SK-N-MC (cell line): ENCODE measurements at regions not wholly inside any gene's neighbourhood (a gene's known extent, or its start where the extent isn't known, plus 50 kb on each side); places are given as distances from the start of the nearest gene placed in this dataset.

ENCODE experiments used
- DNase-seq: peaks from one replicate; pipeline ENCODE4 v3.0.0-alpha.2; 2011; ENCODE audit warnings: low read depth, low spot score
- H3K27ac ChIP-seq: fragments of 200-600 bp; sonication (generic); 2 replicates; pipeline ENCODE4 v1.5.1; 2016; ENCODE audit warnings: mixed run types
- H3K36me3 ChIP-seq: fragments of 200-600 bp; sonication (generic); 2 replicates; pipeline ENCODE4 v1.6.1; 2017; ENCODE audit warnings: antibody characterized with exemption, low read length, mixed read lengths; ENCODE audit not compliant: insufficient read depth
- H3K4me3 ChIP-seq: fragments of 200-600 bp; sonication (generic); 2 replicates; pipeline ENCODE4 v1.5.1; 2016
- H3K9ac ChIP-seq: fragments of 200-600 bp; sonication (generic); 2 replicates; pipeline ENCODE4 v1.8.0; 2017; ENCODE audit warnings: mixed run types, mixed read lengths; ENCODE audit not compliant: insufficient read length
- H3K9me3 ChIP-seq: fragments of 200-600 bp; sonication (generic); 2 replicates; pipeline ENCODE4 v1.6.1; 2017; ENCODE audit warnings: low read depth, mild to moderate bottlenecking, antibody characterized with exemption, low read length, moderate library complexity, mixed read lengths
- EZH2 ChIP-seq: fragments of 200-600 bp; sonication (generic); IDR thresholded peaks from one replicate; pipeline ENCODE4 v1.6.1; 2017; ENCODE audit warnings: antibody characterized with exemption
- FOXP2 ChIP-seq: optimal IDR thresholded peaks from 2 replicates; pipeline ENCODE3; 2011; ENCODE audit warnings: mild to moderate bottlenecking, moderate library complexity; ENCODE audit not compliant: insufficient read depth; ENCODE audit errors: extremely low read length, control extremely low read depth
- POLR2AphosphoS5 ChIP-seq: IDR thresholded peaks from 2 replicates; pipeline ENCODE4 v1.6.1; 2012; ENCODE audit warnings: mild to moderate bottlenecking, low read depth, low read length, borderline replicate concordance

DNA sequence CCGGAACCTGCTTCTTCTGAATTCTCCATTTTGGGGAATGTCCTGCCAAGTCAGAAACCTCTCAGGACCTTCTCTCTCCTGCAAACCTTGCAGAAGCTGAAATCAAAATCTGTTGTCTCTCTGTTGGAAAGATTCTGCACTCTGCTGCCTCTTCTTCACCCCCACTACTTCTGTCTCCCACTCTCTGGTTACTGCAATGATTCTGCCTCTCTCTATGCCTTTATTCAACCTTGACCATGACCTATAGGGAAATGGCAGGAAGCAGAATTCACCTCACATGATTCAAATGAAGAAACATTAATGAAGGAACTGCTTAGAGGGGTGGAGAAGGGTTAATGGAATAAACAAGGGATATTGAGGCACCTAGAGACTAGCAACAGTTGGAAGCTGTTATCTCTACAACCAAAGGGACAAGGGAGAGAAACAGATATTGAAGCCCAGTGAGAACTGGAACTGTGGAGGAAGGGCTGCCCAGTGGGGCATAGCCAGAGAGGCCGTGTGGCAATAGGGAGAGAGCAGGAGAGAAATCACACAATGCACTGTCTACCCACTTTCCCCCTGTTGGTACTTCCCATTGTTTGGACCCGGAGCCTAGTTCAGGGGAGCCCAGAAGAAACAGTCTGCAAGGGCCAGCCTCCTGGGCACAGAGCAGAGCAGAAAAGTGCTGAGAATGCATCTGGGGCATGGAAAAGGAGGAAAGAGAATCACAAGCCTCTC, 76.1 kb upstream of the JUN start:
- Histone ChIP-seq H3K27ac (no peak overlapping the region), H3K9ac (no peak overlapping the region), H3K36me3 (no peaks in the 10 kb centered on the region), H3K4me3 (no peak overlapping the region), H3K9me3 (no peaks in the 10 kb centered on the region)
- TF ChIP-seq FOXP2: no peak
- no peak for TF ChIP-seq POLR2AphosphoS5
- TF ChIP-seq EZH2: no peak
- DNase-seq: no peak

GRCh38 chr1:58861076-58861475, 77.2 kb upstream of the JUN start:
- Histone ChIP-seq H3K36me3 (no peaks in the 10 kb centered on the region), H3K27ac (no peak overlapping the region), H3K4me3 (no peak overlapping the region), H3K9me3 (no peaks in the 10 kb centered on the region), H3K9ac (no peak overlapping the region)
- DNase-seq: no peak
- TF ChIP-seq POLR2AphosphoS5: no peak
- no peak for TF ChIP-seq EZH2
- no peak for TF ChIP-seq FOXP2

DNA sequence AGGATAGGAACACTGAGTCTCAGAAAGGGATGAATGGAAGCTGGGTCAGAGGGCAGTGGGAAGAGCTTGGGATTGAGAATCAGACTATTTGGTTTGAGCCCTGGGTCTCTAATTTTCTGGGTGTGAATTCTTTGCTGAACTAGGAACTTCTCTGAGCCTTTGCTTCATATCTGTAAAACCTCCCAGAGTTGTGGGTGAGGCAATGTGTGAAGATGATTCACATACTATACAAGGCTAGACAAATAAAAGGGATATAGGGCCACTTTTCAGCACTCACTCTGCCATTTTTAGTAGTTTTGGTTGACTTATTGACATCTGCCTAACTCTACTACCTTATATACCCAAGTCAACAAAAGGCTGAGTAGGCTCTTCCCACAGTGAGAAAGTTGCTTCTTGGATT, 77.7 kb upstream of the JUN start:
- H3K9ac ChIP-seq: no peak overlapping the region
- no peak for TF ChIP-seq POLR2AphosphoS5
- no peak for DNase-seq
- H3K9me3 ChIP-seq: no peaks in the 10 kb centered on the region
- no peaks in the 10 kb centered on the region for H3K36me3 ChIP-seq
- H3K4me3 ChIP-seq: no peak overlapping the region
- no peak overlapping the region for H3K27ac ChIP-seq

DNA sequence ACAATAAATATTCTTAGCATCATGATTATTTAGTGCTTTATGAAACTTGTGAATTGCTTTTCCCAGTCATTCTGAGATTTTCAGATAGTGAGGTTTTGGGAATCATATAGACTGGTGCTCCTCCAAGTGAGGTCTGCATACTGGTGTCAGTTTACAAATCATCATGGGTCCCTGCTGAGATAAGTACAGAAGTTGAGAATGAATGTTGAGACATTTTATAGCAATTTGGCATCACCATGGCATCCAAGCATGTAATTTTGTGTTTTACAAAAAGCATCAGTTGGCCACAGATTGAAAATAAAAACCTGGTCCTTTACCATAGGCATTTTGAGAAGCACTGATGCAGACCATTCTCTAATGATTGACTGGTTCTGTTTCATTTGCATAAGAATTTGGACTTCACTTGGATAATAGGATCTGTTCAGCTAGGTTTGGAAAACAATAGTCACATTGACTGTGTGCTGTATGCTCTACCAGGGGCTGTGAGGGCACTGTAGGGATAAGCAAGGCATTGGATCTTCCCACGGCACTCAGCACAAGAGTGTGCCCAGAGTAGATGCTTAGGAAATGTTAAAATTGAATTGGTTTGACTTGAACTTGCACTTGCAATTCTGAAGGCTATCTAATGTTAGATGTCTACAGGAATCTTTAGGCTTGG, 79.0 kb upstream of the JUN start:
- no peaks in the 10 kb centered on the region for H3K36me3 ChIP-seq
- no peak overlapping the region for H3K9ac ChIP-seq
- H3K4me3 ChIP-seq: no peak overlapping the region
- H3K27ac ChIP-seq: no peak overlapping the region
- TF ChIP-seq POLR2AphosphoS5: no peak
- DNase-seq: no peak
- no peaks in the 10 kb centered on the region for H3K9me3 ChIP-seq

- no peak for DNase-seq
- TF ChIP-seq FOXP2 (no peak), POLR2AphosphoS5 (no peak), EZH2 (no peak)
- no peak overlapping the region for H3K9ac ChIP-seq
- no peak overlapping the region for H3K27ac ChIP-seq
- H3K9me3 ChIP-seq: no peaks in the 10 kb centered on the region
- no peaks in the 10 kb centered on the region for H3K36me3 ChIP-seq
- H3K4me3 ChIP-seq: no peak overlapping the region
Measured at GRCh38 chr1:58864654-58865053, 80.8 kb upstream of the JUN start.

- no peak for TF ChIP-seq FOXP2
- TF ChIP-seq POLR2AphosphoS5: no peak
- no peak for TF ChIP-seq EZH2
- H3K27ac ChIP-seq: no peak overlapping the region
- H3K4me3 ChIP-seq: no peak overlapping the region
Measured at GRCh38 chr1:58866578-58866977, 82.7 kb upstream of the JUN start.

DNA sequence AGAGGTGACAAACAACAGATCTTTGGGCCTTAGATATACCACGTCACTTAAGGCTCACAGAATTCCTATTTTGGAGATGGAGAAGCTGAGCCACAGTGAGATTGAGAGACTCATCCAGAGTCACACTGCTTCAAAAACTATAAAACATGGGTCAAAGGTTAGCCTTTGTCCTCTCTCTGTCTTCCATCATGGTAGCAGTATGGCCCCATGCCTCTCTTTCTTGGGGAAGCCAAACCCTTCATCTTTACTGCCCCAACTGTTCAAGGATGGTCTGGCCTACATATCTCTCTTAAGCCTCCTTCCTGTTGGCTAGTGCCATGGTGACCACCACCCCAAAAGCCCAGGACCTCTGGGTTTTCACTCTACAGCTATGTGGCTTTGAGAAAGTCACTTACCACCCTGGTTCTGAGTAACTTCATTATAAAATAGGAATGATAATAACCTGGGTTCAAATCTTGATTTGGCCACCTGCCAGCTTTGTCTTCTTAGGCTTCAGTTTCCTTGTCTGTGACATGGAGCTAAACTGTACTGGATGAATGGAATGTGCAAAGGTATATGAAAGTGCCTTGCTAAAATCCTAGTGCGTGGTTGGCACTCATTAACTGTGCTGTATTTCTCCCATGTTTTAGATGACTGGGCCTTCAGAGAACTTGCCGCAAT, 85.9 kb upstream of the JUN start:
- H3K9ac ChIP-seq: no peak overlapping the region
- H3K9me3 ChIP-seq: no peaks in the 10 kb centered on the region
- H3K27ac ChIP-seq: no peak overlapping the region
- no peaks in the 10 kb centered on the region for H3K36me3 ChIP-seq
- H3K4me3 ChIP-seq: no peak overlapping the region
- no peak for TF ChIP-seq EZH2
- TF ChIP-seq FOXP2: no peak
- no peak for TF ChIP-seq POLR2AphosphoS5
- no peak for DNase-seq

More at GRCh38 chr1:58866578-58866977, 82.7 kb upstream of the JUN start:
- H3K36me3 ChIP-seq: no peaks in the 10 kb centered on the region
- no peak overlapping the region for H3K9ac ChIP-seq
- H3K9me3 ChIP-seq: no peaks in the 10 kb centered on the region
- no peak for DNase-seq

DNA sequence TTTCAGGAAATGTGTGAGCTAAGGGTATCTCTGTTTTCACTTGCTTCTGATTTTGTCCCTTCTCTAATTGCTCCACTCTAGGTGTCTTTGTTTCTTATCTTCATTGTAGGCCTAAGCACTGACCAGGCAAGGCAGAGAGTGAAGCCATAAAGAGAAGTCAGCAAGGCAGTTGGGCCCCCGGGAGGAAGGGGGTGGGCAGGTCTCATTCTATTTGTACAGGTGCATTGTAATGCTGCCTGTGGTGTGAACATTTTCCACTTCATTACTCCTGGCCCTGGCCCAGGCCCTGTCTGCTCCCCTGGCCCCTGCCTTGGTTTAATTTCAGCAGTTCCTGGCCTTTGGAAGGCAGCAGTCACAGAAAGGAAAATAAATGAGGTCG, 86.4 kb upstream of the JUN start:
- Histone ChIP-seq H3K9me3 (no peaks in the 10 kb centered on the region), H3K36me3 (no peaks in the 10 kb centered on the region), H3K4me3 (no peak overlapping the region), H3K27ac (no peak overlapping the region), H3K9ac (no peak overlapping the region)
- no peak for DNase-seq
- TF ChIP-seq POLR2AphosphoS5 (no peak), EZH2 (no peak), FOXP2 (no peak)
